ENCODE measurements at regions not wholly inside any gene's neighbourhood (a gene's known extent, or its start where the extent isn't known, plus 50 kb on each side); places are given as distances from the start of the nearest gene placed in this dataset.
"Not testable (repeated sequence)": the region's sequence is repeated elsewhere in the genome, so short reads cannot be mapped to it uniquely, and the experiment has no call there.

GRCh38 chr5:101653996-101654395, 642.1 kb downstream of the SLCO4C1 start:
- no peak for DNase-seq (ENCODE audit: low spot score)

- no peak for DNase-seq (ENCODE audit: low spot score)
Observed at GRCh38 chr5:101647861-101648260, 648.2 kb downstream of the SLCO4C1 start.

- DNase-seq (ENCODE audit: low spot score) = no peak
Observed at GRCh38 chr5:101643794-101644193, 652.3 kb downstream of the SLCO4C1 start.

- no peak for DNase-seq (ENCODE audit: low spot score)
Observed at GRCh38 chr5:101637599-101637998, 658.5 kb downstream of the SLCO4C1 start.

- DNase-seq (ENCODE audit: low spot score) = not testable (repeated sequence)
Observed at GRCh38 chr5:101627770-101628169, 668.3 kb downstream of the SLCO4C1 start.

GRCh38 chr5:101626572-101626971, 669.5 kb downstream of the SLCO4C1 start:
- DNase-seq (ENCODE audit: low spot score) = no peak

GRCh38 chr5:101611039-101611438, 685.0 kb downstream of the SLCO4C1 start:
- no peak for DNase-seq (ENCODE audit: low spot score)

GRCh38 chr5:101608322-101608721, 687.8 kb downstream of the SLCO4C1 start:
- no peak for DNase-seq (ENCODE audit: low spot score)

- DNase-seq (ENCODE audit: low spot score) = no peak
Observed at GRCh38 chr5:101605700-101606099, 690.4 kb downstream of the SLCO4C1 start.

- DNase-seq (ENCODE audit: low spot score) = no peak
Observed at GRCh38 chr5:101600614-101601013, 695.5 kb downstream of the SLCO4C1 start.

GRCh38 chr5:101590384-101590783, 687.3 kb upstream of the ST8SIA4 start:
- DNase-seq (ENCODE audit: low spot score) = no peak

GRCh38 chr5:101585366-101585765, 682.3 kb upstream of the ST8SIA4 start:
- no peak for DNase-seq (ENCODE audit: low spot score)

GRCh38 chr5:101580591-101580990, 677.5 kb upstream of the ST8SIA4 start:
- no peak for DNase-seq (ENCODE audit: low spot score)

- no peak for DNase-seq (ENCODE audit: low spot score)
Observed at GRCh38 chr5:101574017-101574416, 670.9 kb upstream of the ST8SIA4 start.

GRCh38 chr5:101561018-101561417, 657.9 kb upstream of the ST8SIA4 start:
- no peak for DNase-seq (ENCODE audit: low spot score)

GRCh38 chr5:101543780-101544179, 640.7 kb upstream of the ST8SIA4 start:
- no peak for DNase-seq (ENCODE audit: low spot score)

- no peak for DNase-seq (ENCODE audit: low spot score)
Observed at GRCh38 chr5:101539315-101539714, 636.2 kb upstream of the ST8SIA4 start.

GRCh38 chr5:101535626-101536025, 632.5 kb upstream of the ST8SIA4 start:
- no peak for DNase-seq (ENCODE audit: low spot score)

- no peak for DNase-seq (ENCODE audit: low spot score)
Observed at GRCh38 chr5:101534491-101535110, 631.5 kb upstream of the ST8SIA4 start.

GRCh38 chr5:101532430-101532829, 629.3 kb upstream of the ST8SIA4 start:
- no peak for DNase-seq (ENCODE audit: low spot score)

- no peak for DNase-seq (ENCODE audit: low spot score)
Observed at GRCh38 chr5:101531026-101531425, 627.9 kb upstream of the ST8SIA4 start.

GRCh38 chr5:101529094-101529493, 626.0 kb upstream of the ST8SIA4 start:
- not testable (repeated sequence) for DNase-seq (ENCODE audit: low spot score)

GRCh38 chr5:101520417-101520816, 617.3 kb upstream of the ST8SIA4 start:
- no peak for DNase-seq (ENCODE audit: low spot score)

- DNase-seq (ENCODE audit: low spot score) = no peak
Observed at GRCh38 chr5:101517795-101518194, 614.7 kb upstream of the ST8SIA4 start.

- DNase-seq (ENCODE audit: low spot score) = no peak
Observed at GRCh38 chr5:101515721-101516120, 612.6 kb upstream of the ST8SIA4 start.

All from kidney capillary endothelial cell (primary cell).